NCI-H1105 treated with DMSO at 0.1 percent for 48 hours (cell line): ENCODE measurements at regions not wholly inside any gene's neighbourhood (a gene's known extent, or its start where the extent isn't known, plus 50 kb on each side); places are given as distances from the start of the nearest gene placed in this dataset.
"Not testable (repeated sequence)": the region's sequence is repeated elsewhere in the genome, so short reads cannot be mapped to it uniquely, and the experiment has no call there.

ENCODE experiments used
- DNase-seq: peaks from one replicate; lab custom pipeline; 2025; lab: John Stamatoyannopoulos, UW

GRCh38 chr2:219727771-219728429 is 100.5 kb downstream of the SLC4A3 start:
- no peak for DNase-seq

DNA sequence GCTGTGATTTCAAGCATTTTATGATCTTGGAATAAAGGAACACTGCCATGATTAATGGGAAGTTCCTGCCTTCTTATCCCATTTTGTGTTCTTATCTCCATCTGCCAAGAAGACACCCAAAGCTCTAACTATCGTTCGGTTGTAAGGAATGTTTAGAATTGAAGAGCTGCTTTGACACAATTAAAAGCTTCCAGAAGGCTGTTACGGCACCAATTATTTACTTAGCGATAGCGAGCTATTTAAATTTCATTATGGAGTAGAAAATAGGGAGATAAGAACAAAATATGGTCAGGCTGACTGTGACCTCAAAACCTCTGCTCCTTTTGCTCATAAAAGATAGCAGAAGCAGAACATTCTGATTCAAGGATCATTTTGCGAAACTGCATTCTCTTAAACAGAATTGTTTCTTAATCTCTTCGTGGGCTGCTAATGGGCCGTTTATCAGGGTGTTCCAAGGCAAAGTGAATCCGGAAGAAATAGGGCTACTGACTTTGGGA is 101.6 kb downstream of the SLC4A3 start:
- no peak for DNase-seq

DNA sequence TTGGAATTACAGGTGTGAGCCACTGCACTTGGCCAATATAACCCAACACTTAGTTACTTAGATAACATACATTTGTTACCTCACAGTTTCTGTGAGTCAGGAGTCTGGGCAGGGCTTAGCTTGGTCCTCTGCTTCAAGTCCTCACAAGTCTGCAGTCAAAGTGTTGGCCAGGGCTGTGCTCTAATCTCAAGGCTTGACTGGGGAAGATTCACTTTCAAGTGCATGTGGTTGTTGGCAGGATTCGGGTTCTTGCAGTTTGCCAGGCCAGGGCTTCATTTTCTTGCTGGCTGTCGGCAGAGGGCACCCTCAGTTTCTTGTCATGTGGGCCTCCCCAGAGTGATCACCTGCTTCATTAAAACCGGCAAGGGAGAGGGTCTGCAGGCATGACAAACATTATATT is 103.7 kb downstream of the SLC4A3 start:
- DNase-seq, result no peak

GRCh38 chr2:219733106-219733505 is 105.7 kb downstream of the SLC4A3 start:
- no peak for DNase-seq

DNA sequence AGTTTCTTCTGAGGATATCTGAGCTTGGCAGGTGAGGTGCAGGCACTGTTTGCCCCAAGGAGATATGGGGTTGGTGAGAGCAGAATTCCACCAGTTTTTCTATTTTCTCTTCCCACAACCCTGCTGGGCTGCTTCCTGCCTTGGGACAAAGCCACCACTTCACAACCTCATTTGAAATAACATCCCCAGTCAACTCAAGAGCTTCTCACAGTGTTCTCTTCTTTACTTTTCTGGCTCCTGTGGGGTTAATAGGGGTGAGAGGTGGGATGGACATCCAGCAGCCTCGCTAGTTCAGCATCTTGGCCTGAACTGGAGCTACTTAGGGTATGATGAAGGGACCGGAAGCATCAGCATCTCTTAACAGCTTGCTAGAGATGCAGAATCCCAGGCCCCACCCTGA is 106.3 kb downstream of the SLC4A3 start:
- DNase-seq, result no peak

DNA sequence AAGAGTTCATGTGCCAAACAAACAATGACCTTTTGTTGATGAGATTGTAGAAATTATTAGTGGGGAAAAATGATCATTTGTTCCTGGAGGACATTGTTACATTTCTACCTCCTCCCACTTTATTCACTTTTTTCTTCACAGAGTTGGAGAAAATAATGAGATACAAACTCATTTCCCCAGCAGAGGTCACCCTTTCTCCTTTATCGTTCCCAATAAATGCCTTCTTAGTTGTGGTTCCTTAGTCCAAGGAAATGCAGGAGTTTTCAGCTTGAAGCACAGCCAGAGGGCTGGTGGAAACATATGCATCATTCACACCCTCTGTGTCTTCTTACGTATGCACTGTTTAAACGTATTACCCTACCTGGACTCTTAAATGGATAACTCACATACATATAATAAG is 108.8 kb downstream of the SLC4A3 start:
- peak; percentile 65 for DNase-seq

DNA sequence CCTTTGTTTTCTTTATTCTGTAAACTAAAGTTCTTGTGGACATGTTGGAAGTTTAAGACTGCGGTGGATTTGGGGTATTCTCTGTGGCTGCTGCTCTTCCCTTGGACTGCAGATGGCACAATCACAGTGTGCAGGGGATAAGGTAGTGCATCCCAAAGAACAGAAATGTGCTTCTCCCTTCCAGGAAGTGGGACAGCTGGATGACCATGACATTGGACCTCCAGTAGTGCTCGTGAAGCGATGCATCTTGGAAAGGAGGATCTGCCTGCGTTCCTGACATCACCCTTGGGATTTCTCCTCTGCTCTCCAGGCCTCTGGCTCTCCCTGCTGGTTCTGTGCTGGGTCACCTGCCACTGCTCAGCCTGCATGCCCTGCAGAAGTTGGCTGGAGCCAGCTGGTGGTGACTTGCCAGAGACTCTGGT is 109.9 kb downstream of the SLC4A3 start:
- no peak for DNase-seq

DNA sequence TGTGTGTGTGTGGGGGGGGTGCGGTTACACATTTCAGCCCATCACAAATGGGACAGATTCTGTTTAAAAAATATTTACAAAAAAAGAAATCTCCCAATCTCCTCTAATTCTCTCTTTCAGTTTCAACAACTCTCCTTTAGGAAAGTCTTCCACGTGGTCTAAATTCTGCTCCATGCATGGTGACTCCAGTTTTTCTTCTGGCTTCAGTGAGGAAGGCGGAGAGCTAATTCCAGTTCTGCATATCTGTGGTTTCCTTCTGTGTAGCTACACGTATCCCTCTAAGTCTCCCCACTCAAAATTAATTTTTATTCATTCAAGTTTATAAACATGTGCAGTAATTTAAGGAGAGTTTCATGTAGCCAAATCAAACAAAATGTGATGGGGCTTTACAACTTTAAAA is 111.6 kb downstream of the SLC4A3 start:
- no peak for DNase-seq

DNA sequence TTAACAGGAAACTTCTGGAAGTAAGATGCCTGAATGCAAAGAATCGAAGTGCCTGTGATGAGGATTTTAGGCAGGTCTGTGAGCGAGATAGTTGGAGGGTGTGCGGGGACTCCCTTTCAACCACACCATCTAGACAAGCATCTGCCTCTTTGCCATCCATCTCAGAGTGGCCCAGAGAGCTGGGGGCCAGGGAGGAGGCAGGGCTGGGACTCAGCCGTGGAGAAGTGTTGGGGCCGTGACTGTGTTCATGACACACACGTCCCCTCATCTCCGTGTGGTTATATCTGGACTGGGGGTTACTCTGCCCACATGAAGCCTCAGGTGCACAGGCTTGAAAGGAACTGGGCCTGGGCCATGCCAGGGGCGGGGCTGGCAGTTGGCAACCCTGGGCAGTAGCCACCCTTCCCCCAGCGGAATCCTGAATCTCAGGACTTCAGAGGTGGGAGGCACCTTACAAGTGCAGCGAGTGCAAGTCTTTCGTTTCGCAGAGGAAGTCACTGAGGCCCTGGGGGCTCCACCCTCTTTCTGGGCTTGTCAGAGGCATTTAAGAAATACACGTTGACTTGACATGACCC is 112.5 kb downstream of the SLC4A3 start:
- DNase-seq, result no peak

DNA sequence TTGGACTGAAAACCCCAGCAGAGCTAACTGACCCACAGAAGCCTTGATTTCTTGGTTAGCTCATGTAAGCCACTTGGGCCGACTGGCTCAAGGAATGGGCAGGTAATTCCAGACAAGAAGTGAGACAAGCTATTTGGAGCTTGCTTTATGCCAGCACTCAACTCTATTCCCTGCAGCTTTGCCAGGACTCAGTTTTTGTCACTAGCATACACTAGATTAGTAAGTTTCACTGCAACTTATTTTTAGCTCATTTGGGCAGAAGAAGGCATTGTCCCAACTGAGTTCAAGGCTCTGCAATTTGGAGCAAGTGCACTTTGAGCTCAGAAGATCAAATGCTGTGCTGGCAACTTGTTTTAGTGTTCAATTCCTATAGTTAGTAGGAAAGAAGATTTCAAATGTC is 116.1 kb downstream of the SLC4A3 start:
- DNase-seq, result no peak

DNA sequence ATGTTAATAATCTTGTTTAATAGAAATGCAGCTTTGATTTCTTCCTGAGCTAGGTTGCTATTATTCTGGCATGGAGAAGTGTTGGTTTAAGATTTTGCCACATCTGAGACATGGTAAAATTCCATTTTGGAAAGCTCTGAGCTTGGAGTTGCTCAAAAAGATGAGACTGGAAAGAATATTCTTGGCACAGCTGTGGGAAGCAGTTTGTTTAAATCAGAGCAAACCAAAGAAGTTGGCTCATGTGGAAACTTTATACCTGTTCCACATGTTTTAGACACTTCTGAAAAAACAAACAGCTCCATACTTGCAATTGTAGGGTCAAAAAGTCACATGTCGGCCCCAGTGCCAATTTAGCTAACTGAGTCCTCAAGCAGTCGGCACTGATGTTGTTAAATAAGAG is 116.6 kb downstream of the SLC4A3 start:
- DNase-seq, result no peak

- no peak for DNase-seq
Measured at GRCh38 chr2:219744600-219744999, 117.2 kb downstream of the SLC4A3 start.

DNA sequence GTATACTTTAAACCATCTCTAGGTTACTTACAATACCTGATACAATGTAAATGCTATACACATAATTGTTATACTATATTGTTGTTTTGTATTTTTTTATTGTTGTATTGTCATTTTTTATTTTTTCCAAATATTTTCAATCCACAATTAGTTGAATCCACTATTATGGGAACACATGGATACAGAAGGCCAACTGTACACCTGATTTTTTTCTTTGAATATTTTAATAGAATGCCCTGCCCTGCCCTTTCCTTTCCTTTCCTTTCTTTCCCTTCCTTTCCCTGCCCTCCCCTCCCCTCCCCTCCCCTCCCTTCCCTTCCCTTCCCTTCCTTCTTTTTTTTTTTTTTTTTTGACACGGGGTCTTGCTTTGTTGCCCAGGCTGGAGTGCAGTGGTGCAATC is 120.2 kb downstream of the SLC4A3 start:
- DNase-seq, result no peak

- no peak for DNase-seq
Measured at GRCh38 chr2:219748671-219749570, 121.5 kb downstream of the SLC4A3 start.

GRCh38 chr2:219751121-219751520 is 123.7 kb downstream of the SLC4A3 start:
- DNase-seq, result not testable (repeated sequence)

DNA sequence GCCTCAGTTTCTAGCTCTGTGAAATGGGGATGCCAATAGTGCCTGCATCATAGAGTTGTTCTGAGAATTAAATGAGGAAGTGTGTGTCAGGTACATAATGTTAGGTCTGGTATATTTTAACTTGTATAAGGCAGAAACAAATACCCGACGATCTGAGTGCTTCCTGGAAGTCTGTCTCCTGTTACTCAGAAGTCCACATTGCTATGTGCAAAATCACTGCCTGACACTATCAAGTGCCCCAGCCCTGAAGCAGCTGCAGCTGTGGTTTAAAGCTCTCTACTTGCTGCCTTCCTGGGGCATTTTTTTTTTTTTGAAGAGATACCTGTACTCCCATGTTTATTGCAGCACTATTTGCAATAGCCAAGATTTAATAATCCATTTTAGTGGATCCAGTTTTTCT is 125.3 kb downstream of the SLC4A3 start:
- DNase-seq, result no peak

- no peak for DNase-seq
Measured at GRCh38 chr2:219758907-219759680, 131.7 kb downstream of the SLC4A3 start.

- no peak for DNase-seq
Measured at GRCh38 chr2:219759801-219760200, 132.4 kb downstream of the SLC4A3 start.

GRCh38 chr2:219765231-219765911 is 137.9 kb downstream of the SLC4A3 start:
- DNase-seq, result no peak

- DNase-seq, result no peak
Measured at GRCh38 chr2:219766658-219767057, 139.2 kb downstream of the SLC4A3 start.

DNA sequence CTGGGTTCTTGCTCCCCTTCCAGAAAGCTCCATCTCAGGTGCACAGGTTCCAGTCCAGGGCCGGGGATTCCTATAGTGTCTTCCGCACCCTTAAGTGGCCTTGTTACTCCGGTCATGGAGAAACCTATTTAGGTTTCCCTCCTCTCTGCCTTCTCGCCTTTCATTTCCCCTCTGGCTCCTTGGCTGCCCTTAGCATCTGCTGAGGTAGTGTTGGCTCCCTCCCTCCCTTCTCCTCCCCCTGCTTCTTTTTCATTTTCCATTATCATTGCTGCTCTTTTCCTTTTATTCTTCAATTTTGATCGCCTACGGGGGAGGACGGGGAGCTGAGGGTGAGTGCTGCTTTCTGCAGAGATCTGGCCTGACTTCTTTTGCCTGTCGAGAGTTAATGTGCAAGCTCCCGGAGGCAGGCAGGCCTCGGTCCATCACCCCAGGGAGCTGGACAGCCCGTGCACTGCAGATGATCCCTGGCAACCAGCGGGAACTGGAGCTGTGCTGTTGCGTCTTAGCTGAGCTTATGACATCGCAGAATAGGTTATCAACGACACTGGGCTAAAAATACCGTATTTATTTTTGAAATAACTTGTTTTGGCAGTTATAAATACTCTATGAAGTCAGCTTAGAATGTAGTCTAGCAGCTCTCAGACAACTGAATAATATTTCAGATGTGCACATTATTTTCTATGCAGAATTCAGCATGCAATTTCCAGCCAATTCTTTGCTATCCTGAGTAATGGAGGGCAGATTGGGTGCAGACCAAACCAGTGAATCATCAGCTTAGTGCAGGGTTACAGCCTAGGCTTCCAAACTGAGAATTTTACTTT is 141.9 kb downstream of the SLC4A3 start:
- no peak for DNase-seq
